DOHH2 (cell line): ENCODE measurements at regions not wholly inside any gene's neighbourhood (a gene's known extent, or its start where the extent isn't known, plus 50 kb on each side); places are given as distances from the start of the nearest gene placed in this dataset.

ENCODE experiments used
- H3F3A ChIP-seq: fragments of 200-600 bp; sonication (generic), shearing (Covaris generic); 2 replicates; pipeline ENCODE4 v1.6.0; 2016; ENCODE audit warnings: antibody characterized with exemption, mild to moderate bottlenecking; ENCODE audit not compliant: control insufficient read depth, insufficient read depth
- H3K27ac ChIP-seq: fragments of 200-600 bp; sonication (generic); 2 replicates; pipeline ENCODE4 v1.5.1; 2014; ENCODE audit warnings: low read depth, mild to moderate bottlenecking, low read length, moderate library complexity
- H3K27me3 ChIP-seq: fragments of 200-600 bp; sonication (generic); 2 replicates; pipeline ENCODE4 v1.6.1; 2014; ENCODE audit warnings: mild to moderate bottlenecking, low read length, mixed read lengths; ENCODE audit not compliant: control insufficient read depth
- H3K36me3 ChIP-seq: fragments of 200-600 bp; sonication (generic); 2 replicates; pipeline ENCODE4 v1.6.1; 2014; ENCODE audit warnings: mild to moderate bottlenecking, low read length, moderate library complexity, mixed read lengths; ENCODE audit not compliant: control insufficient read depth
- H3K4me1 ChIP-seq: fragments of 200-600 bp; sonication (generic); 2 replicates; pipeline ENCODE4 v1.6.1; 2014; ENCODE audit warnings: mild to moderate bottlenecking, low read length, mixed read lengths; ENCODE audit not compliant: control insufficient read depth
- H3K4me2 ChIP-seq: fragments of 200-600 bp; sonication (generic); 2 replicates; pipeline ENCODE4 v1.6.0; 2014; ENCODE audit warnings: mild to moderate bottlenecking, low read length, moderate library complexity
- H3K4me3 ChIP-seq: fragments of 200-600 bp; sonication (generic); 2 replicates; pipeline ENCODE4 v1.5.1; 2014; ENCODE audit warnings: mild to moderate bottlenecking, low read length, mixed read lengths
- H3K79me2 ChIP-seq: fragments of 200-600 bp; sonication (generic); 2 replicates; pipeline ENCODE4 v1.6.1; 2014; ENCODE audit warnings: mild to moderate bottlenecking, low read length, mixed read lengths; ENCODE audit not compliant: control insufficient read depth
- H3K9me2 ChIP-seq: fragments of 200-600 bp; sonication (generic); replicated peaks from 2 replicates; pipeline ENCODE4 v1.6.1; 2014; ENCODE audit warnings: mild to moderate bottlenecking, low read length, mixed read lengths; ENCODE audit not compliant: control insufficient read depth
- H3K9me3 ChIP-seq: fragments of 200-600 bp; sonication (generic); 2 replicates; pipeline ENCODE4 v1.6.1; 2014; ENCODE audit warnings: antibody characterized with exemption, low read length, mixed read lengths; ENCODE audit not compliant: control insufficient read depth, insufficient read depth
- H4K20me1 ChIP-seq: fragments of 200-600 bp; sonication (generic); 2 replicates; pipeline ENCODE4 v1.6.0; 2014; ENCODE audit warnings: low read depth, mild to moderate bottlenecking, antibody characterized with exemption, low read length, moderate library complexity; ENCODE audit not compliant: control insufficient read depth, insufficient read depth
- EZH2phosphoT487 ChIP-seq: fragments of 200-600 bp; sonication (generic); IDR thresholded peaks from 2 replicates; pipeline ENCODE4 v1.6.1; 2017; ENCODE audit warnings: borderline replicate concordance, mild to moderate bottlenecking, antibody characterized with exemption, low read length, moderate library complexity, mixed read lengths
- TF ChIP-seq, protein P1 (sequence below): fragments of 200-600 bp; sonication (generic); IDR thresholded peaks from one replicate; pipeline ENCODE4 v1.5.1; 2014; ENCODE audit warnings: antibody characterized with exemption, mild to moderate bottlenecking, low read depth, low read length; ENCODE audit not compliant: poor library complexity, severe bottlenecking

DNA sequence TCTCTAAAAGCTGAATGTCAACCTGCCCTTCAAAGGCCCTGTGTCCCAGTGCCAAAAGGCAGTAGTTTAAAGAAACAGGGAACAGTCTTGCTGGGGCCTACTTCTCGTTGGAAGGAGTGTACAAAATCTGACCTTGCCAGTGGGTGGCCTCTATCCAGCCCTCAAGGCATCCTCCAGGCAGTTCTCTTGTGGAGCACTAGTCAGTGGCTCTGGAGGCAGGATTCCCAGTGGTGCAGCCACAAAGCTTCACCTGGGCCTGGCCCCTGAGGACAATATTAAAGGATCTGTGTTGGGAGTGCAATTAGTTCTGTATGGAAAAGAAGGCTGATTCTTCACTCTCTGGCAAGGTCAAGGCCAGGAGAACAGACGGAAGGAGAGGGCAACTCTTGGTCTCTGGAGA is 237.8 kb upstream of the ADAMTS9 start:
- no peaks in the 10 kb centered on the region for H4K20me1 ChIP-seq
- no peak for TF ChIP-seq EZH2phosphoT487
- TF ChIP-seq, protein P1, sequence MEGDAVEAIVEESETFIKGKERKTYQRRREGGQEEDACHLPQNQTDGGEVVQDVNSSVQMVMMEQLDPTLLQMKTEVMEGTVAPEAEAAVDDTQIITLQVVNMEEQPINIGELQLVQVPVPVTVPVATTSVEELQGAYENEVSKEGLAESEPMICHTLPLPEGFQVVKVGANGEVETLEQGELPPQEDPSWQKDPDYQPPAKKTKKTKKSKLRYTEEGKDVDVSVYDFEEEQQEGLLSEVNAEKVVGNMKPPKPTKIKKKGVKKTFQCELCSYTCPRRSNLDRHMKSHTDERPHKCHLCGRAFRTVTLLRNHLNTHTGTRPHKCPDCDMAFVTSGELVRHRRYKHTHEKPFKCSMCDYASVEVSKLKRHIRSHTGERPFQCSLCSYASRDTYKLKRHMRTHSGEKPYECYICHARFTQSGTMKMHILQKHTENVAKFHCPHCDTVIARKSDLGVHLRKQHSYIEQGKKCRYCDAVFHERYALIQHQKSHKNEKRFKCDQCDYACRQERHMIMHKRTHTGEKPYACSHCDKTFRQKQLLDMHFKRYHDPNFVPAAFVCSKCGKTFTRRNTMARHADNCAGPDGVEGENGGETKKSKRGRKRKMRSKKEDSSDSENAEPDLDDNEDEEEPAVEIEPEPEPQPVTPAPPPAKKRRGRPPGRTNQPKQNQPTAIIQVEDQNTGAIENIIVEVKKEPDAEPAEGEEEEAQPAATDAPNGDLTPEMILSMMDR = no peak
- H3K36me3 ChIP-seq = no peaks in the 10 kb centered on the region
- no peaks in the 10 kb centered on the region for H3F3A ChIP-seq
- no peak overlapping the region for H3K27ac ChIP-seq
- H3K4me2 ChIP-seq = no peak overlapping the region
- H3K79me2 ChIP-seq = no peaks in the 10 kb centered on the region
- H3K27me3 ChIP-seq = no peaks in the 10 kb centered on the region
- H3K4me3 ChIP-seq = no peak overlapping the region
- H3K4me1 ChIP-seq = no peaks in the 10 kb centered on the region
- H3K9me2 ChIP-seq = no peaks in the 10 kb centered on the region
- no peaks in the 10 kb centered on the region for H3K9me3 ChIP-seq

DNA sequence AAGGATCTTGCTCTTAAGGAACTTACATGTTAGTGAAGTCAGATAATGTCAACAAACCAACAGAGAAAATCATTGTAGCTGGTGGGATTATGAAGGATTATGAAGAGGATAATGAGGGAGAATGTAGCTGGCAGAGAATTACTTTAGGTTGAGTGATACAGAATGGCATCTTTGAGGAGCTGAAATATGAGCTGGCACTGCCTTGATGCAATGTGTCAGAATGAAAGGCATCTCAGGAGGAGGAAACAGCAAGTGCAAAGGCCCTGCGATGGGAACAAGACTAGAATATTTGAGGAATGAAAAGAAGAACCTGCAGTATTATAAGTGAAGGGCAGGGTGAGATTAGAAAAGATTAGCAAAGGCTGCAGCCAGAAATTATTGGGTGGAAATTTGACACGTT is 237.2 kb upstream of the ADAMTS9 start:
- Histone ChIP-seq H3K79me2 (no peaks in the 10 kb centered on the region), H3K4me2 (no peak overlapping the region), H3K9me2 (no peaks in the 10 kb centered on the region), H3K27me3 (no peaks in the 10 kb centered on the region), H3K9me3 (no peaks in the 10 kb centered on the region), H4K20me1 (no peaks in the 10 kb centered on the region), H3K4me1 (no peaks in the 10 kb centered on the region), H3K4me3 (no peak overlapping the region), H3K36me3 (no peaks in the 10 kb centered on the region), H3F3A (no peaks in the 10 kb centered on the region), H3K27ac (no peak overlapping the region)
- TF ChIP-seq, protein P1 = no peak
- TF ChIP-seq EZH2phosphoT487 = no peak

DNA sequence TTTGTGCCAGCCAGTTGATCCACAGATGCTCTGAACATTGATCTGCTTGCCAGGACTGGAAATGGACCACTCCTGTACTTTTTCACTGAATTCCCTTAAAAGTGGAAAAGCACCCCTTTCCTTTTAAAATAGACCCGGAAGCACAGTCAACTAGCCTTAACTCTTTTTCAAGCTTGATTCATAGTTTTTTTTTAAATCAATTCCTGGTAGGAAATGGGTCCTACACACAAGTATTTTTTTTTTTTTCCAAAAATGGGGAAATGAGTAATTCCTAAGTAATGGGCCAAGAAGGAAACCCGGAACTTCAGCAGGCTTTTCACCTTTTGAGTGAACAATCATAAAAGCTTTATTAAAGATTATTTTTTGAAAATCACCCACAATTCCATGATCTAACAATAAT is 234.4 kb upstream of the ADAMTS9 start:
- H3K9me3 ChIP-seq = no peaks in the 10 kb centered on the region
- no peaks in the 10 kb centered on the region for H4K20me1 ChIP-seq
- no peaks in the 10 kb centered on the region for H3K27me3 ChIP-seq
- no peaks in the 10 kb centered on the region for H3K79me2 ChIP-seq
- no peaks in the 10 kb centered on the region for H3K9me2 ChIP-seq
- no peaks in the 10 kb centered on the region for H3K36me3 ChIP-seq
- TF ChIP-seq EZH2phosphoT487 = no peak
- H3F3A ChIP-seq = no peaks in the 10 kb centered on the region
- H3K4me3 ChIP-seq = no peak overlapping the region
- H3K4me1 ChIP-seq = no peaks in the 10 kb centered on the region
- no peak overlapping the region for H3K27ac ChIP-seq
- H3K4me2 ChIP-seq = no peak overlapping the region

DNA sequence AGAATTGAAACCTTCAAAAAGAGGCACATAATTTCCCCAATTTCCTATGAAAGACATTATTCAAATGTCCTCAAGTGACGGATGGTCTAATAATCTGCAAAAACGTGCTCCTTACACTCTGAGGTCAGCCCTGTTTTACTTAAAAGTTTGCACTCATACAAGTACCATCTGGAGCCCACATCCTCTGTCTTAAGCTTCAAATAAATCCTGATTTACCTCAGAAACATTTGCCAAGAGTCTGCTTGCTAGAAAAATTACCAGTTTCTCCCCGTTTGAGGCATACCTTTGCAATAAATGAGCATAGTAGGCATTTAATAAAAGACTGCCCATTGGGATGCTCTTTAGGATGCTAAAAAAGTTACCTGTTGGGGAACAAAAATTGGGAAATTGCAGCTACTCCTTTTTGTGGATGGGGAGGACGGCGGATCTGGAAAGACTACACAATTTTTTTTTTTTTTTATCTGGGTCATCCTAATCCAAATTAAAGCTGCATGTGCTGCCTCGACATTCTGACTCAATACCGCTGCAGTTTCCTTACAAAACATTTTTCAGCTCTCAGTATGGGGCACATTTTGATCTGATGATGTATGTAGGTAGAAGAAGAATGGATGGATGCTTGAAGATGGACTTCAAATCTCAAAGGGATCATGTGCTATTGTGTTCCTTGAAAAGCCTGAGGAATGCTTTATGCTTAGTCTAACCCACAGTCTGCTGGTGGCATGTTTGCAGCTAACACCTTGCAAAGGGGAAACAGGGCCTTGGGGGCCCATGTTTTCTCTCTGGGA is 233.7 kb upstream of the ADAMTS9 start:
- Histone ChIP-seq H3K4me3 (no peak overlapping the region), H3K9me3 (no peaks in the 10 kb centered on the region), H3F3A (no peaks in the 10 kb centered on the region), H3K79me2 (no peaks in the 10 kb centered on the region), H3K4me2 (no peak overlapping the region), H3K27ac (no peak overlapping the region), H3K27me3 (no peaks in the 10 kb centered on the region), H4K20me1 (no peaks in the 10 kb centered on the region), H3K9me2 (no peaks in the 10 kb centered on the region), H3K36me3 (no peaks in the 10 kb centered on the region), H3K4me1 (no peaks in the 10 kb centered on the region)
- TF ChIP-seq, protein P1 = no peak
- no peak for TF ChIP-seq EZH2phosphoT487
